SKM-1 treated with dmso at 0.1 percent for 144 hours (cell line): ENCODE measurements at regions not wholly inside any gene's neighbourhood (a gene's known extent, or its start where the extent isn't known, plus 50 kb on each side); places are given as distances from the start of the nearest gene placed in this dataset.
A peak's percentile ranks its signal among the peaks of the same experiment; 100 is the strongest.

Experiments used
- DNase-seq: peaks from one replicate; lab custom pipeline; 2025; ENCODE audit not compliant: unreplicated experiment; lab: John Stamatoyannopoulos, UW

GRCh38 chr4:65126200-65126599, 544.1 kb downstream of the EPHA5 start:
- DNase-seq: no peak

- DNase-seq: no peak
These were observed 550.0 kb downstream of the EPHA5 start for GRCh38 chr4:65120287-65120686.

GRCh38 chr4:65102419-65102818, 567.9 kb downstream of the EPHA5 start:
- DNase-seq: no peak

GRCh38 chr4:65096630-65097029, 573.7 kb downstream of the EPHA5 start:
- no peak for DNase-seq

- no peak for DNase-seq
These were observed 580.6 kb downstream of the EPHA5 start for GRCh38 chr4:65089666-65090065.

GRCh38 chr4:65083076-65083475, 587.2 kb downstream of the EPHA5 start:
- no peak for DNase-seq

GRCh38 chr4:65071564-65071963, 598.7 kb downstream of the EPHA5 start:
- DNase-seq: no peak

GRCh38 chr4:65069177-65069576, 601.1 kb downstream of the EPHA5 start:
- DNase-seq: no peak

GRCh38 chr4:65066106-65066505, 604.2 kb downstream of the EPHA5 start:
- no peak for DNase-seq

- no peak for DNase-seq
These were observed 606.7 kb downstream of the EPHA5 start for GRCh38 chr4:65063601-65064000.

- DNase-seq: no peak
These were observed 619.5 kb downstream of the EPHA5 start for GRCh38 chr4:65050786-65051185.

GRCh38 chr4:65046192-65047133, 623.8 kb downstream of the EPHA5 start:
- no peak for DNase-seq

- no peak for DNase-seq
These were observed 624.6 kb upstream of the TECRL start for GRCh38 chr4:65033899-65034298.

GRCh38 chr4:65028592-65028991, 619.3 kb upstream of the TECRL start:
- no peak for DNase-seq

- DNase-seq: no peak
These were observed 614.8 kb upstream of the TECRL start for GRCh38 chr4:65023883-65024670.

- no peak for DNase-seq
These were observed 613.8 kb upstream of the TECRL start for GRCh38 chr4:65023081-65023480.

GRCh38 chr4:65021737-65022136, 612.5 kb upstream of the TECRL start:
- DNase-seq: no peak

- DNase-seq: no peak
These were observed 611.9 kb upstream of the TECRL start for GRCh38 chr4:65021149-65021548.

- DNase-seq: no peak
These were observed 610.5 kb upstream of the TECRL start for GRCh38 chr4:65019775-65020174.

GRCh38 chr4:65018313-65018712, 609.1 kb upstream of the TECRL start:
- no peak for DNase-seq

- no peak for DNase-seq
These were observed 604.8 kb upstream of the TECRL start for GRCh38 chr4:65014078-65014477.

GRCh38 chr4:65007841-65008439, 598.7 kb upstream of the TECRL start:
- peak; percentile 52 for DNase-seq
